ENCODE measurements at regions not wholly inside any gene's neighbourhood (a gene's known extent, or its start where the extent isn't known, plus 50 kb on each side); places are given as distances from the start of the nearest gene placed in this dataset.

DNA sequence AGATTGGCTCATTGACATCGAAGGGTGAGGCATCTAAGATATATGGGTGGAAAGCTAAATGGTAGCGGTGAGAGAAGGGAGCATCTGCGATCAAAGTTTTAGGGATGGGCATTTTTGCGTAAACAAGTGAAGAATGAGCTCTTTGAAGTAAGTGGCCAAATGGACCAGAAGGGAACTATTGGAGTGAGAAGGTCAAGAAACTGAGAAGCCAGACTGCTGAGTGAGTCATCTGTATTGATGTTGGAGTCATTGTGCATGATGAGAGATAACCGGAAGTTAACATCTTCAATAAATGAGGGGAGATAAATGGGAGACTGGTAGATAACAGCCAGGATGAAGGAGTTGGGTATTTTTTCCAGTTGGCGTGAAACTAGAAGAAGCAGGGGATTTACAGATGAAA lies 271.9 kb upstream of the PDE3A start:
- Mint-ChIP-seq H3K4me1 (ENCODE audit: low read depth, unreplicated experiment) (no peaks in the 10 kb centered on the region), H3K4me3 (ENCODE audit: unreplicated experiment) (no peak overlapping the region), H3K27ac (ENCODE audit: unreplicated experiment) (no peak overlapping the region), H3K27me3 (ENCODE audit: unreplicated experiment) (no peaks in the 10 kb centered on the region), H3K9me3 (ENCODE audit: unreplicated experiment) (no peaks in the 10 kb centered on the region), H3K36me3 (ENCODE audit: unreplicated experiment) (no peaks in the 10 kb centered on the region)
- TF ChIP-seq, protein P1, sequence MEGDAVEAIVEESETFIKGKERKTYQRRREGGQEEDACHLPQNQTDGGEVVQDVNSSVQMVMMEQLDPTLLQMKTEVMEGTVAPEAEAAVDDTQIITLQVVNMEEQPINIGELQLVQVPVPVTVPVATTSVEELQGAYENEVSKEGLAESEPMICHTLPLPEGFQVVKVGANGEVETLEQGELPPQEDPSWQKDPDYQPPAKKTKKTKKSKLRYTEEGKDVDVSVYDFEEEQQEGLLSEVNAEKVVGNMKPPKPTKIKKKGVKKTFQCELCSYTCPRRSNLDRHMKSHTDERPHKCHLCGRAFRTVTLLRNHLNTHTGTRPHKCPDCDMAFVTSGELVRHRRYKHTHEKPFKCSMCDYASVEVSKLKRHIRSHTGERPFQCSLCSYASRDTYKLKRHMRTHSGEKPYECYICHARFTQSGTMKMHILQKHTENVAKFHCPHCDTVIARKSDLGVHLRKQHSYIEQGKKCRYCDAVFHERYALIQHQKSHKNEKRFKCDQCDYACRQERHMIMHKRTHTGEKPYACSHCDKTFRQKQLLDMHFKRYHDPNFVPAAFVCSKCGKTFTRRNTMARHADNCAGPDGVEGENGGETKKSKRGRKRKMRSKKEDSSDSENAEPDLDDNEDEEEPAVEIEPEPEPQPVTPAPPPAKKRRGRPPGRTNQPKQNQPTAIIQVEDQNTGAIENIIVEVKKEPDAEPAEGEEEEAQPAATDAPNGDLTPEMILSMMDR (IDR thresholded peaks at IDR 0.05; ENCODE audit: partially characterized antibody, unreplicated experiment): no peak
- no peak for DNase-seq

DNA sequence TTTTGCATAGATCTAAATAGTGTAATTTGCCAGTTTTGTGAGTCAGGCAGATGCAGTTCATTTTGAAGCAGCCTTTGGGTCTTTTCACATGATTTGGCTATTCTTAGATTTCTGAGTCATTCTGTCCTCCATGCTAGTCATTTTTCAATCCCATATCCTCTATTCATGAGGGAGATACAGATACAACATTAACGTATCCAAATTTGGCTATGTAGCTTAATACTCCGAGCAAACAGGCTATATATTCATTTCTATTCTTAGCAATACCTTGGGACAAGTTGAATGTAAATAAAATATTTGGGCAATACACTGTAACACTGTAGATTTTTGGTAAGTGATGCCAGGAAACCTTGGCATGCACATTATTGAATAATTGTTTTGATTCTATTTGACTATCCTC lies 270.7 kb upstream of the PDE3A start:
- H3K9me3 Mint-ChIP-seq (ENCODE audit: unreplicated experiment): no peaks in the 10 kb centered on the region
- H3K4me3 Mint-ChIP-seq (ENCODE audit: unreplicated experiment): no peak overlapping the region
- H3K36me3 Mint-ChIP-seq (ENCODE audit: unreplicated experiment): no peaks in the 10 kb centered on the region
- H3K4me1 Mint-ChIP-seq (ENCODE audit: low read depth, unreplicated experiment): no peaks in the 10 kb centered on the region
- TF ChIP-seq, protein P1 (IDR thresholded peaks at IDR 0.05; ENCODE audit: partially characterized antibody, unreplicated experiment): no peak
- H3K27me3 Mint-ChIP-seq (ENCODE audit: unreplicated experiment): no peaks in the 10 kb centered on the region
- H3K27ac Mint-ChIP-seq (ENCODE audit: unreplicated experiment): no peak overlapping the region
- no peak for DNase-seq

DNA sequence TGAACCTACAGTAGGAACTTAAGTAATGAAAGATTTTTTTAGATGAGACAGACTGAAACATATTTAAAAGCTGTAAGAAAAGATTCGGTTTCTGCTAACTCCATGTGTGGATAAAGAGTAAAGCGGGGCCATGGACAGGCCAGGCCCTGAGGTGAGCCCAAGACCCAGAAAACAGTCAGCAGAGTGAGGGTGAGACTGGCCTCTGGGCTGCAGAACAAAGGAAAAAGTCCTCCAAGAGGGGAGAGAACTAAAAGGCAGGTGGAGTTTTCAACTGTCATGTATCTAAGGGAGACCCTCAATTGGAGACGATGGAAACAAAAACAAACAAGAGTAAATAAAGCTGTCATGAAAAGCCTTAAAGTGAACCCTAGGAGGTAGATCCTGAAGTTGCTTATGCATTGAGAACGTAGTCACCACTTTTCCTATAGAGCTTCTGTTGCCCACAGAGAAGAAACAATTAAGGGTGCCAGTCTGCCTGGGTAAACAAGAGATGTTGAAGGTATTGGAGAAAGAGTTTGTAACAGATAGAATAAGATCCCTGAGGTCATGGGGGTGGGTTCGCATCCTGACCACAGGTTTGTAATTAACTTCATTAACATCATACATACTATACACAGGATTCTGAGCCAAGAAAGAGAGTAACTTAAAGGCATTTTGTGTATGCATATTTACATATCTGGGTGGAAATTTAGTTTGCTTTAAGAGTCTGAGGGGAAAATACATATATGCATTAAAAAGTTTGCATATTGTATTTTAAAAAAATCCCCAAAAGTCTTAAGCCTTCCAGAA lies 268.7 kb upstream of the PDE3A start:
- DNase-seq: no peak
- Mint-ChIP-seq H3K27me3 (ENCODE audit: unreplicated experiment) (no peaks in the 10 kb centered on the region), H3K27ac (ENCODE audit: unreplicated experiment) (no peak overlapping the region), H3K36me3 (ENCODE audit: unreplicated experiment) (no peaks in the 10 kb centered on the region), H3K4me3 (ENCODE audit: unreplicated experiment) (no peak overlapping the region), H3K9me3 (ENCODE audit: unreplicated experiment) (no peaks in the 10 kb centered on the region), H3K4me1 (ENCODE audit: low read depth, unreplicated experiment) (no peaks in the 10 kb centered on the region)
- TF ChIP-seq, protein P1 (IDR thresholded peaks at IDR 0.05; ENCODE audit: partially characterized antibody, unreplicated experiment): no peak

DNA sequence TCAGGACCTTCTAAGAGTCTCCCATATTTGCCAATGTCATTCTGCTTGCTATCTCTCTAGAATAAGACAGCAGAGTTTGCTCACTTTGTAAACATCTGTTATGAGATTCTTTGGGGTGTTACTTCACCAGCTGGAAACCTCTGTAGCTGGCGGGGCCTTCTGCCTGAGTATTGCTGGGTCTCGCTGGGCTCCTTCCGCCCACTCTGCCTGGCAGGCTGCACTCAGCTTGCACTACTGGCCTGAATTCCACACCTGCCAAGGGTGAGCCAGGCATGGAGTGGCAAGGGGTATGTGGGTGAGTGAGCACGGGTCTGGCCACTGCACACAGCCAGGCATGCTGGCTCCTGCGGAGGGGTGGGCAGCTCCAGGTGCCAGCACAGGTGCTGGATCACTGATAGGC lies 267.3 kb upstream of the PDE3A start:
- Mint-ChIP-seq H3K27me3 (ENCODE audit: unreplicated experiment) (no peaks in the 10 kb centered on the region), H3K36me3 (ENCODE audit: unreplicated experiment) (no peaks in the 10 kb centered on the region), H3K9me3 (ENCODE audit: unreplicated experiment) (no peaks in the 10 kb centered on the region), H3K27ac (ENCODE audit: unreplicated experiment) (no peak overlapping the region), H3K4me1 (ENCODE audit: low read depth, unreplicated experiment) (no peaks in the 10 kb centered on the region), H3K4me3 (ENCODE audit: unreplicated experiment) (no peak overlapping the region)
- TF ChIP-seq, protein P1 (IDR thresholded peaks at IDR 0.05; ENCODE audit: partially characterized antibody, unreplicated experiment): no peak
- no peak for DNase-seq

DNA sequence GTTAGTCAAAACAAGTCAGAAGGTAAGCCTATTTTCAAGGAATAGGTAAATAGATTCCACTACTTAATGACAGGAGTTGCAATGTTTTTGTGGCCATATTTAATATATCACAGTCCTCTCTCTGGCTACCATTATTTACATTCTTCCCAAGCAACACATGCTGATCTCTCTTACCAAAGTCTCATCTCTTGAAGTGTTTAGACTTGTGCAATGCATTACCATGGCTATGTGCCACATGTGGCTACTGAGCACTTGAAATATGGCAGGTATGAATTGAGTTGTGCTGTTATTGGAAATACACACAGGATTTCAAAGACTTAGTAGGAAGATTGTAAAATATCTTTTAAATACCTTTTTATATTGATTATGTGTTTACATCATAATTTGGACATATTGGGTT lies 262.4 kb upstream of the PDE3A start:
- Mint-ChIP-seq H3K36me3 (ENCODE audit: unreplicated experiment) (no peaks in the 10 kb centered on the region), H3K4me1 (ENCODE audit: low read depth, unreplicated experiment) (peaks cover 4% of the 10 kb centered on the region), H3K9me3 (ENCODE audit: unreplicated experiment) (no peaks in the 10 kb centered on the region), H3K4me3 (ENCODE audit: unreplicated experiment) (no peak overlapping the region), H3K27me3 (ENCODE audit: unreplicated experiment) (peaks cover 2% of the 10 kb centered on the region), H3K27ac (ENCODE audit: unreplicated experiment) (no peak overlapping the region)
- no peak for DNase-seq
- TF ChIP-seq, protein P1 (IDR thresholded peaks at IDR 0.05; ENCODE audit: partially characterized antibody, unreplicated experiment): no peak
